Vagina (tissue), 2 donors: ENCODE measurements at regions not wholly inside any gene's neighbourhood (a gene's known extent, or its start where the extent isn't known, plus 50 kb on each side); places are given as distances from the start of the nearest gene placed in this dataset.

Experiments used
- POLR2AphosphoS5 ChIP-seq, 2 donors: sonication (generic); formaldehyde crosslinking; IDR thresholded peaks; one replicate each; pipeline ENCODE4 v1.9.0; 2017; ENCODE audit warnings: antibody characterized with exemption in 2 of 2, mild to moderate bottlenecking in 2 of 2, low read depth in 1 of 2; ENCODE audit not compliant: insufficient read depth in 1 of 2
- TF ChIP-seq, protein P1 (sequence below), 3 experiments: fragments of 450-650 bp in 2 of 3; fragments of 200-600 bp in 1 of 3; sonication (generic) in 1 of 3; IDR thresholded peaks; one replicate each; pipeline ENCODE4 v1.5.1; 2017 to 2019; ENCODE audit warnings: antibody characterized with exemption in 3 of 3, mild to moderate bottlenecking in 2 of 3, moderate library complexity in 2 of 3

- TF ChIP-seq, protein P1, sequence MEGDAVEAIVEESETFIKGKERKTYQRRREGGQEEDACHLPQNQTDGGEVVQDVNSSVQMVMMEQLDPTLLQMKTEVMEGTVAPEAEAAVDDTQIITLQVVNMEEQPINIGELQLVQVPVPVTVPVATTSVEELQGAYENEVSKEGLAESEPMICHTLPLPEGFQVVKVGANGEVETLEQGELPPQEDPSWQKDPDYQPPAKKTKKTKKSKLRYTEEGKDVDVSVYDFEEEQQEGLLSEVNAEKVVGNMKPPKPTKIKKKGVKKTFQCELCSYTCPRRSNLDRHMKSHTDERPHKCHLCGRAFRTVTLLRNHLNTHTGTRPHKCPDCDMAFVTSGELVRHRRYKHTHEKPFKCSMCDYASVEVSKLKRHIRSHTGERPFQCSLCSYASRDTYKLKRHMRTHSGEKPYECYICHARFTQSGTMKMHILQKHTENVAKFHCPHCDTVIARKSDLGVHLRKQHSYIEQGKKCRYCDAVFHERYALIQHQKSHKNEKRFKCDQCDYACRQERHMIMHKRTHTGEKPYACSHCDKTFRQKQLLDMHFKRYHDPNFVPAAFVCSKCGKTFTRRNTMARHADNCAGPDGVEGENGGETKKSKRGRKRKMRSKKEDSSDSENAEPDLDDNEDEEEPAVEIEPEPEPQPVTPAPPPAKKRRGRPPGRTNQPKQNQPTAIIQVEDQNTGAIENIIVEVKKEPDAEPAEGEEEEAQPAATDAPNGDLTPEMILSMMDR (IDR thresholded peaks at IDR 0.05): no peak
- TF ChIP-seq POLR2AphosphoS5 (IDR thresholded peaks at IDR 0.05; ENCODE audit: insufficient read depth in 1 of 2, low read depth in 1 of 2): no peak
Measured at GRCh38 chr5:100311806-100312205, 223.4 kb upstream of the FAM174A start.
